ENCODE measurements at regions not wholly inside any gene's neighbourhood (a gene's known extent, or its start where the extent isn't known, plus 50 kb on each side); places are given as distances from the start of the nearest gene placed in this dataset.

- Histone ChIP-seq H3K36me3 (peaks cover 2 to 15% (median 8%) of the 10 kb centered on the region in 4 donors), H3K4me3 (no peak overlapping the region), H3K27me3 (no peaks in the 10 kb centered on the region), H3K9me3 (peaks cover 0 to 5% (median 0%) of the 10 kb centered on the region in 4 donors), H3K27ac (replicated peaks in 1 of 4) (peak overlapping the region; percentile 94 to 98 (median 96)), H3K4me1 (peaks cover 14 to 46% (median 40%) of the 10 kb centered on the region in 4 donors)
- intact Hi-C loops (cut with DNase I): loop anchor here (2.0 kb wide), 1 partner anchor 54 kb away; no protein-coding TSS in a partner anchor
- no peak for DNase-seq (ENCODE audit: extremely low spot score)
- WGBS: 32% methylated on average over 7 of the region's 7 CpGs
- TF ChIP-seq POLR2AphosphoS5 (IDR thresholded peaks at IDR 0.05) (peak in 1 of 2 donors; percentile 4), CTCF (IDR thresholded peaks at IDR 0.05) (peak; percentile 63 to 79 (median 73)), EP300 (IDR thresholded peaks at IDR 0.05) (no peak)
Measured at GRCh38 chr5:149434162-149435014, 55.3 kb upstream of the IL17B start.

- intact Hi-C loops (cut with DNase I): loop anchor here (2.0 kb wide), 1 partner anchor 53 kb away; no protein-coding TSS in a partner anchor
- peaks cover 10 to 22% (median 15%) of the 10 kb centered on the region in 4 donors for H3K36me3 ChIP-seq
- peak overlapping the region; percentile 94 to 98 (median 96) for H3K27ac ChIP-seq (replicated peaks in 1 of 4)
- TF ChIP-seq EP300 (IDR thresholded peaks at IDR 0.05): no peak
- peak; percentile 50 for TF ChIP-seq POLR2A (IDR thresholded peaks at IDR 0.05; ENCODE audit: low read depth)
- peak in 1 of 2 donors; percentile 51 for TF ChIP-seq POLR2AphosphoS5 (IDR thresholded peaks at IDR 0.05)
- H3K4me3 ChIP-seq: no peak overlapping the region
- H3K27me3 ChIP-seq: no peaks in the 10 kb centered on the region
- peaks cover 0 to 5% (median 0%) of the 10 kb centered on the region in 4 donors for H3K9me3 ChIP-seq
- DNase-seq (ENCODE audit: extremely low spot score): no peak
- H3K4me1 ChIP-seq: peaks cover 17 to 53% (median 47%) of the 10 kb centered on the region in 4 donors
- 22% methylated on average over 8 of the region's 8 CpGs for WGBS
Measured at GRCh38 chr5:149433524-149434131, 54.5 kb upstream of the IL17B start.

GRCh38 chr5:149432911-149433401, 53.9 kb upstream of the IL17B start:
- Histone ChIP-seq H3K9me3 (peaks cover 0 to 5% (median 0%) of the 10 kb centered on the region in 4 donors), H3K4me1 (peaks cover 18 to 57% (median 51%) of the 10 kb centered on the region in 4 donors), H3K4me3 (no peak overlapping the region), H3K27me3 (no peaks in the 10 kb centered on the region), H3K36me3 (peaks cover 17 to 29% (median 21%) of the 10 kb centered on the region in 4 donors), H3K27ac (replicated peaks in 1 of 4) (peak overlapping the region; percentile 94 to 98 (median 96))
- WGBS: 45% methylated on average over 3 of the region's 3 CpGs
- TF ChIP-seq POLR2AphosphoS5 (IDR thresholded peaks at IDR 0.05): peak in 1 of 2 donors; percentile 73
- TF ChIP-seq EP300 (IDR thresholded peaks at IDR 0.05): no peak
- intact Hi-C loops (cut with DNase I): no loop called here
- no peak for DNase-seq (ENCODE audit: extremely low spot score)

GRCh38 chr5:149432376-149432775, 53.3 kb upstream of the IL17B start:
- no peak overlapping the region for H3K4me3 ChIP-seq
- TF ChIP-seq POLR2AphosphoS5 (IDR thresholded peaks at IDR 0.05) (peak in 1 of 2 donors; percentile 83), CTCF (IDR thresholded peaks at IDR 0.05) (no peak), EP300 (IDR thresholded peaks at IDR 0.05) (no peak), POLR2A (IDR thresholded peaks at IDR 0.05; ENCODE audit: low read depth) (peak; percentile 1)
- WGBS: 36% methylated on average over 7 of the region's 7 CpGs
- intact Hi-C loops (cut with DNase I): no loop called here
- H3K27ac ChIP-seq (replicated peaks in 1 of 4): peak overlapping the region; percentile 94 to 98 (median 96)
- peaks cover 18 to 56% (median 50%) of the 10 kb centered on the region in 4 donors for H3K4me1 ChIP-seq
- peaks cover 0 to 5% (median 0%) of the 10 kb centered on the region in 4 donors for H3K9me3 ChIP-seq
- peaks cover 21 to 35% (median 27%) of the 10 kb centered on the region in 4 donors for H3K36me3 ChIP-seq
- DNase-seq (ENCODE audit: extremely low spot score): no peak
- no peaks in the 10 kb centered on the region for H3K27me3 ChIP-seq

- H3K36me3 ChIP-seq: peaks cover 36 to 58% (median 45%) of the 10 kb centered on the region in 4 donors
- TF ChIP-seq POLR2AphosphoS5 (IDR thresholded peaks at IDR 0.05) (no peak), CTCF (IDR thresholded peaks at IDR 0.05) (peak in 2 of 3 experiments; percentile 18 to 27)
- WGBS: 34% methylated on average over 14 of the region's 15 CpGs
- intact Hi-C loops (cut with DNase I): no loop called here
- peaks cover 0 to 5% (median 0%) of the 10 kb centered on the region in 4 donors for H3K9me3 ChIP-seq
- H3K4me1 ChIP-seq: peaks cover 33 to 58% (median 40%) of the 10 kb centered on the region in 4 donors
- peak overlapping the region; percentile 94 to 98 (median 96) for H3K27ac ChIP-seq (replicated peaks in 1 of 4)
- H3K4me3 ChIP-seq: no peak overlapping the region
- no peak for DNase-seq (ENCODE audit: extremely low spot score)
- H3K27me3 ChIP-seq: no peaks in the 10 kb centered on the region
Measured at GRCh38 chr5:149429839-149430721, 51.0 kb upstream of the IL17B start.
